ENCODE measurements at regions not wholly inside any gene's neighbourhood (a gene's known extent, or its start where the extent isn't known, plus 50 kb on each side); places are given as distances from the start of the nearest gene placed in this dataset.
"Not testable (repeated sequence)": the region's sequence is repeated elsewhere in the genome, so short reads cannot be mapped to it uniquely, and the experiment has no call there.

DNA sequence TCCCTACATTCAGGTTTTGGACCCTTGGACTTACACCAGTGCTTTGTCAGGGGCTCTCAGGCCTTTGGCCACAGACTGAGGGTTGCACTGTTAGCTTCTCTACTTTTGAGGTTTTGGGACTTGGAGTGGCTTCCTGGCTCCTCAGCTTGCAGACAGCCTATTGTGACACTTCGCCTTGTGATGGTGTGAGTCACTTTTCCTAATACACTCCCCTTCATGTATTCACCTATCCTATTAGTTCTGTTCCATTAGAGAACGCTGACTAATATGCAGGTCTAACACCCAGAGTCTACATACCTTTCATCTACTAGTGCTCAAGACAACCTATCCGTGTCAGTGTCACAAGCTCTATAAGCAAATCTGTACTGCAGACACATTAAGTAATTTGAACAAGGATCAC lies 605.3 kb downstream of the KCNT2 start:
- TF ChIP-seq ZFX (IDR thresholded peaks at IDR 0.05; ENCODE audit: borderline replicate concordance), result no peak
- TF ChIP-seq, protein P1, sequence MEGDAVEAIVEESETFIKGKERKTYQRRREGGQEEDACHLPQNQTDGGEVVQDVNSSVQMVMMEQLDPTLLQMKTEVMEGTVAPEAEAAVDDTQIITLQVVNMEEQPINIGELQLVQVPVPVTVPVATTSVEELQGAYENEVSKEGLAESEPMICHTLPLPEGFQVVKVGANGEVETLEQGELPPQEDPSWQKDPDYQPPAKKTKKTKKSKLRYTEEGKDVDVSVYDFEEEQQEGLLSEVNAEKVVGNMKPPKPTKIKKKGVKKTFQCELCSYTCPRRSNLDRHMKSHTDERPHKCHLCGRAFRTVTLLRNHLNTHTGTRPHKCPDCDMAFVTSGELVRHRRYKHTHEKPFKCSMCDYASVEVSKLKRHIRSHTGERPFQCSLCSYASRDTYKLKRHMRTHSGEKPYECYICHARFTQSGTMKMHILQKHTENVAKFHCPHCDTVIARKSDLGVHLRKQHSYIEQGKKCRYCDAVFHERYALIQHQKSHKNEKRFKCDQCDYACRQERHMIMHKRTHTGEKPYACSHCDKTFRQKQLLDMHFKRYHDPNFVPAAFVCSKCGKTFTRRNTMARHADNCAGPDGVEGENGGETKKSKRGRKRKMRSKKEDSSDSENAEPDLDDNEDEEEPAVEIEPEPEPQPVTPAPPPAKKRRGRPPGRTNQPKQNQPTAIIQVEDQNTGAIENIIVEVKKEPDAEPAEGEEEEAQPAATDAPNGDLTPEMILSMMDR (IDR thresholded peaks at IDR 0.05), result no peak
- H3K27ac ChIP-seq, result no peak overlapping the region

DNA sequence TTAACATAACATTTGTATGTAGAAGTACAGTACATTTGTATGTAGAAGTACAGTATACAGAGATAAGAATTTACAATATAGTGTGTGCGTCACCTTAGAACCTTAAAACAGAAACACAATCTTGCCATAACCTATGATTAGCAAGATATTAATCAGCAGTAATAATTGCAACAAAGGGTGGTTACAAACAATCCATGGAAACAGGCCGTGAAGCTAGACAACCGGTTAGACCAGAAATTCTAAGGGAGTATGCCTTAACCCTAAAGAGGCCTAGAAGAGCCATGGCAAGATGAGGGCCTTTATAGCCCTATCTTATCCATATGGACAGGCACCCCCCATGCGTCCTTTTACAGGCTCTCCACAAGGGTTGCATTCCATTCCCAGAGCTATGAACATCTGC lies 605.9 kb downstream of the KCNT2 start:
- H3K27ac ChIP-seq, result not testable (repeated sequence)

DNA sequence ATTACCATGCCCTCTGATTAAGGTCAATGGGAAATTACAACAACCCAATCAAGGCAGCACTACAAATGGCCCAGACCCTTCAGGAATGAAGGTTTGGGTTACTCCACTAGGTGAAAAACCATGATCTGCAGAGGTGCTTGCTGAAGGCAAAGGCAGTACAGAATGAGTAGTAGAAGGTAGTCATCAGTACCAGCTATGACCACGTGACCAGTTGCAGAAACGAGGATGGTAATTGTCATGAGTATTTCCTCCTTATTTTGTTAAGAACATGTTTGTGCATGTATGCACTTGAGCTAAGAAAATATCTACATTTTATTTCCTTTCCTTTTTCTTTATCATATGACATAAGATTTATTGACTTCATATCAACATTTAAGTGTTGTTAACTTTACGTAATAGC lies 607.1 kb downstream of the KCNT2 start:
- no peak for TF ChIP-seq ZFX (IDR thresholded peaks at IDR 0.05; ENCODE audit: borderline replicate concordance)
- TF ChIP-seq, protein P1 (IDR thresholded peaks at IDR 0.05), result no peak

DNA sequence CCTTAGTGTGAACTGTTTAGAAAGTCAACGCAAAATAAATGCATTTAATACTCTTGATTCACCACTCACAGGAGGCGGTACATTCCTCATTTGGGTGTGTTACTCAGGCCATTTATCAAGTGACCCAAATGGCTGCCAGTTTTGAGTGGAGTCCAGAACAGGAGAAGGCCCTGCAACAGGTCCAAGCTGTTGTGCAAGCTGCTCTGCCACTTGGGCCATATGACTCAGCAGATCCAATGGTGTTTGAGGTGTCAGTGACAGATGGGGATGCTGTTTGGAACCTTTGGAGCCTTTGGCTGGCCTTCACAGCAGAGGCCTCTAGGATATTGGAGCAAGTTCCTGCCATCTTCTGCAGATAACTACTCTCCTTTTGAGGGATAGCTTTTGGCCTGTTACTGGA lies 609.2 kb downstream of the KCNT2 start:
- TF ChIP-seq ZFX (IDR thresholded peaks at IDR 0.05; ENCODE audit: borderline replicate concordance), result no peak
- TF ChIP-seq, protein P1 (IDR thresholded peaks at IDR 0.05), result no peak
- no peak overlapping the region for H3K27ac ChIP-seq

More for the DNA sequence above, 607.1 kb downstream of the KCNT2 start:
- no peak overlapping the region for H3K27ac ChIP-seq

DNA sequence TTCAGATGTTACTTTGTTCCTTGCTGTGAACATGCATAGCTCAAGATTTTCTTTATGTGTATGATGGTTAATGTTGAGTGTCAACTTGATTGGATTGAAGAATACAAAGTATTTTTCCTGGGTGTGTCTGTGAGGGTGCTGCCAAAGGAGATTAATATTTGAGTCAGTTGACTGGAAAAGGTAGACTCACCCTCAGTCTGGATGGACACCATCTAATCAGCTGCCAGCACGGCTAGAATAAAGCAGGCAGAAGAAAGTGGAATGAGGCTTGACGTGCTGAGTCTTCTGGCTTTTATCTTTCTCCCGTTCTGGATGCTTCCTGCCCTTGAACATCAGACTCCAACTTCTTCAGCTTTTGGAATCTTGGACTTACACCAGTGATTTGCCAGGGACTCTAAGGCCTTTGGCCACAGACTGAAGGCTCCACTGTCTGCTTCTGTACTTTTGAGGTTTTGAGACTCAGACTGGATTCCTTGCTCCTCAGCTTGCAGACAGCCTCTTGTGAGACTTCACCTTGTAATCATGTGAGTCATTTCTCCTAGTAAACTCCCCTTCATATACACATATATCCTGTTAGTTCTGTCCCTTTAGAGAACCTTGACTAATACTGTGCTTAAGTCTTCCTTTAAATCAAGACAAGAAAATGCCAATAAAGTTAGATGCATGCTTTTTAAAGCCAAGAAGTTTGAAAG lies 626.6 kb downstream of the KCNT2 start:
- H3K27ac ChIP-seq, result no peak overlapping the region
- TF ChIP-seq ZFX (IDR thresholded peaks at IDR 0.05; ENCODE audit: borderline replicate concordance), result no peak
- TF ChIP-seq, protein P1 (IDR thresholded peaks at IDR 0.05), result no peak

DNA sequence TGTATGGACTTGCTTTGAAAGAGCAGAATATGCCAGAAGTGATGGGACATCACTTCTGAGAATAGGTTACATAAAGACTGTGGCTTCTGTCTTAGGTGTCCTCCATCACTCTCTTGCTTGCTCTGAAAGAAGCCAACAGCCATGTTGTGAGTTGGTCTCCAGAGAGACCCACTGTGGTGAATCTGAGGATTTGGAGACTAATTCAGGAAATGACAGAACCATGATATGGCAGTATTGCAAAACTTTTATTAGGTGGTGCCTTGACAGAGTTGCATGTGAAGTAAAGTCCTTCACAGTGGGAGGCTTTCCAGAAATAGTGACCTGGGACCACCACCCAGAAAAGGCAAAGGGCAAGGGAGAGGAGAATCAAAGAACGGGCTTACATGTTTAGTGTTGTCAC lies 628.6 kb downstream of the KCNT2 start:
- no peak overlapping the region for H3K27ac ChIP-seq
- TF ChIP-seq, protein P1 (IDR thresholded peaks at IDR 0.05), result no peak
- no peak for TF ChIP-seq ZFX (IDR thresholded peaks at IDR 0.05; ENCODE audit: borderline replicate concordance)

DNA sequence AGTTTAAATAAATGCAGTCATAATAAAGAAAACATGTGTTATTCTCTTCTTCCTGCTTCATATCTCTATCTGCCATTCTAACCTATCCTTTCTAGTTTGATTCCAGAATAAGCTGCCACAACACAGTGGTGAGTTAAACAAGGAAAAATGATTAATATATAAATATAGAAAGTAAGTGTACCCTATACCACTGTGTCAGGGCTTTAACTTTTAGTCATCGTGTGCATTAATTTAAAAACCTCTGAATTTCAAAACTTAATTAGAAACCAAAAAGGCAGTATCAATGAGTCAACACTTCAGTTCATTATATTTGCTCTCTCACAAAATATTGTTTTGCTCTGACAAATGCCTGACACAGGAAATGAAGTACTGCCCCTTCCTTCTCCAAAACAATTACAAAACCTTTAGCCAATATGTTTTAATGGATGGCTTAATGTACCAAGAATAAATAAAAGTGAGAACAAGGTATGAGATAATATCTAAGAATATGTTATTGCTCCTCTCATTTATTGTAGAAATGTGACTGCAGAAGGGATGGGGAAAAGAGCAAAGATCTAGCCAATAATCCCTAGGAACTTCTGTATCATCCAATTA lies 634.8 kb downstream of the KCNT2 start:
- no peak overlapping the region for H3K27ac ChIP-seq
- TF ChIP-seq ZFX (IDR thresholded peaks at IDR 0.05; ENCODE audit: borderline replicate concordance), result no peak
- TF ChIP-seq, protein P1 (IDR thresholded peaks at IDR 0.05), result no peak

All from 22Rv1 (cell line).